T-helper 2 cell treated with Interferon-gamma antibody and Interleukin-4, amounts not matched to agents 5 μg/mL and 100 μg/mL, for 36 hours (primary cell): ENCODE measurements at regions not wholly inside any gene's neighbourhood (a gene's known extent, or its start where the extent isn't known, plus 50 kb on each side); places are given as distances from the start of the nearest gene placed in this dataset.

Source experiments
- DNase-seq: peaks from one replicate; pipeline ENCODE4 v3.0.0; 2021; ENCODE audit warnings: low spot score
- H3K27ac Mint-ChIP-seq: one replicate; pipeline ENCODE4 v1.8.0; 2021; ENCODE audit warnings: mild to moderate bottlenecking, mixed read lengths
- H3K27me3 Mint-ChIP-seq: one replicate; pipeline ENCODE4 v1.8.0; 2021; ENCODE audit warnings: low read depth, mixed read lengths
- H3K36me3 Mint-ChIP-seq: one replicate; pipeline ENCODE4 v1.8.0; 2021; ENCODE audit warnings: low read depth, mixed read lengths
- H3K4me1 Mint-ChIP-seq: one replicate; pipeline ENCODE4 v1.8.0; 2021; ENCODE audit warnings: low read depth, mixed read lengths
- H3K4me3 Mint-ChIP-seq: one replicate; pipeline ENCODE4 v1.8.0; 2022; ENCODE audit warnings: mild to moderate bottlenecking, moderate library complexity, mixed read lengths
- H3K9me3 Mint-ChIP-seq: one replicate; pipeline ENCODE4 v1.8.0; 2021; ENCODE audit warnings: mixed read lengths

- H3K9me3 Mint-ChIP-seq = no peaks in the 10 kb centered on the region
- no peak overlapping the region for H3K27ac Mint-ChIP-seq
- no peaks in the 10 kb centered on the region for H3K27me3 Mint-ChIP-seq
- H3K4me3 Mint-ChIP-seq = no peak overlapping the region
- no peak for DNase-seq
- no peaks in the 10 kb centered on the region for H3K36me3 Mint-ChIP-seq
- H3K4me1 Mint-ChIP-seq = no peaks in the 10 kb centered on the region
Measured at GRCh38 chr11:87429996-87430395, 392.3 kb downstream of the TMEM135 start.

- Mint-ChIP-seq H3K4me3 (no peak overlapping the region), H3K36me3 (no peaks in the 10 kb centered on the region), H3K27ac (no peak overlapping the region), H3K27me3 (no peaks in the 10 kb centered on the region), H3K4me1 (no peaks in the 10 kb centered on the region), H3K9me3 (no peaks in the 10 kb centered on the region)
- no peak for DNase-seq
Measured at GRCh38 chr11:87428266-87428665, 390.5 kb downstream of the TMEM135 start.

GRCh38 chr11:87425943-87426342 lies 388.2 kb downstream of the TMEM135 start:
- H3K36me3 Mint-ChIP-seq = no peaks in the 10 kb centered on the region
- no peaks in the 10 kb centered on the region for H3K27me3 Mint-ChIP-seq
- no peaks in the 10 kb centered on the region for H3K9me3 Mint-ChIP-seq
- no peak overlapping the region for H3K27ac Mint-ChIP-seq
- H3K4me3 Mint-ChIP-seq = no peak overlapping the region
- H3K4me1 Mint-ChIP-seq = no peaks in the 10 kb centered on the region
- no peak for DNase-seq

- Mint-ChIP-seq H3K27ac (no peak overlapping the region), H3K4me3 (no peak overlapping the region), H3K9me3 (no peaks in the 10 kb centered on the region), H3K27me3 (no peaks in the 10 kb centered on the region), H3K4me1 (no peaks in the 10 kb centered on the region), H3K36me3 (no peaks in the 10 kb centered on the region)
- DNase-seq = no peak
Measured at GRCh38 chr11:87425391-87425790, 387.7 kb downstream of the TMEM135 start.

- H3K9me3 Mint-ChIP-seq = no peaks in the 10 kb centered on the region
Measured at GRCh38 chr11:87423161-87423560, 385.4 kb downstream of the TMEM135 start.

GRCh38 chr11:87422566-87422965 lies 384.8 kb downstream of the TMEM135 start:
- Mint-ChIP-seq H3K9me3 (no peaks in the 10 kb centered on the region), H3K36me3 (no peaks in the 10 kb centered on the region), H3K27ac (no peak overlapping the region), H3K27me3 (no peaks in the 10 kb centered on the region), H3K4me3 (no peak overlapping the region), H3K4me1 (no peaks in the 10 kb centered on the region)
- no peak for DNase-seq

More at GRCh38 chr11:87423161-87423560, 385.4 kb downstream of the TMEM135 start:
- Mint-ChIP-seq H3K36me3 (no peaks in the 10 kb centered on the region), H3K27me3 (no peaks in the 10 kb centered on the region), H3K27ac (no peak overlapping the region), H3K4me1 (no peaks in the 10 kb centered on the region), H3K4me3 (no peak overlapping the region)
- DNase-seq = no peak

GRCh38 chr11:87421422-87421821 lies 383.7 kb downstream of the TMEM135 start:
- Mint-ChIP-seq H3K27ac (no peak overlapping the region), H3K27me3 (no peaks in the 10 kb centered on the region), H3K9me3 (no peaks in the 10 kb centered on the region), H3K4me1 (no peaks in the 10 kb centered on the region), H3K4me3 (no peak overlapping the region), H3K36me3 (no peaks in the 10 kb centered on the region)
- no peak for DNase-seq

- no peak for DNase-seq
- H3K9me3 Mint-ChIP-seq = no peaks in the 10 kb centered on the region
- H3K27me3 Mint-ChIP-seq = no peaks in the 10 kb centered on the region
- H3K4me1 Mint-ChIP-seq = no peaks in the 10 kb centered on the region
- no peak overlapping the region for H3K27ac Mint-ChIP-seq
- no peak overlapping the region for H3K4me3 Mint-ChIP-seq
- H3K36me3 Mint-ChIP-seq = no peaks in the 10 kb centered on the region
Measured at GRCh38 chr11:87417951-87418350, 380.2 kb downstream of the TMEM135 start.

- no peaks in the 10 kb centered on the region for H3K9me3 Mint-ChIP-seq
- no peak overlapping the region for H3K4me3 Mint-ChIP-seq
- H3K4me1 Mint-ChIP-seq = no peaks in the 10 kb centered on the region
- H3K27ac Mint-ChIP-seq = no peak overlapping the region
- H3K27me3 Mint-ChIP-seq = no peaks in the 10 kb centered on the region
- no peaks in the 10 kb centered on the region for H3K36me3 Mint-ChIP-seq
- DNase-seq = no peak
Measured at GRCh38 chr11:87405843-87406242, 368.1 kb downstream of the TMEM135 start.

GRCh38 chr11:87405356-87405755 lies 367.6 kb downstream of the TMEM135 start:
- Mint-ChIP-seq H3K9me3 (no peaks in the 10 kb centered on the region), H3K4me3 (no peak overlapping the region), H3K4me1 (no peaks in the 10 kb centered on the region), H3K27ac (no peak overlapping the region), H3K36me3 (no peaks in the 10 kb centered on the region), H3K27me3 (no peaks in the 10 kb centered on the region)
- no peak for DNase-seq

GRCh38 chr11:87401653-87402052 lies 363.9 kb downstream of the TMEM135 start:
- H3K4me1 Mint-ChIP-seq = no peaks in the 10 kb centered on the region
- peaks cover 3% of the 10 kb centered on the region for H3K27me3 Mint-ChIP-seq
- no peak overlapping the region for H3K27ac Mint-ChIP-seq
- no peak overlapping the region for H3K4me3 Mint-ChIP-seq
- H3K9me3 Mint-ChIP-seq = no peaks in the 10 kb centered on the region
- no peak for DNase-seq
- H3K36me3 Mint-ChIP-seq = no peaks in the 10 kb centered on the region

- Mint-ChIP-seq H3K27me3 (peaks cover 6% of the 10 kb centered on the region), H3K9me3 (no peaks in the 10 kb centered on the region), H3K36me3 (no peaks in the 10 kb centered on the region), H3K4me1 (no peaks in the 10 kb centered on the region), H3K4me3 (no peak overlapping the region), H3K27ac (no peak overlapping the region)
- DNase-seq = no peak
Measured at GRCh38 chr11:87399341-87399740, 361.6 kb downstream of the TMEM135 start.

- Mint-ChIP-seq H3K4me3 (no peak overlapping the region), H3K36me3 (no peaks in the 10 kb centered on the region), H3K27ac (no peak overlapping the region), H3K9me3 (no peaks in the 10 kb centered on the region), H3K4me1 (no peaks in the 10 kb centered on the region), H3K27me3 (peaks cover 6% of the 10 kb centered on the region)
- no peak for DNase-seq
Measured at GRCh38 chr11:87398931-87399330, 361.2 kb downstream of the TMEM135 start.

GRCh38 chr11:87397011-87397865 lies 359.5 kb downstream of the TMEM135 start:
- Mint-ChIP-seq H3K36me3 (no peaks in the 10 kb centered on the region), H3K27me3 (peaks cover 6% of the 10 kb centered on the region), H3K4me1 (no peaks in the 10 kb centered on the region), H3K4me3 (no peak overlapping the region), H3K9me3 (no peaks in the 10 kb centered on the region), H3K27ac (no peak overlapping the region)
- DNase-seq = no peak

GRCh38 chr11:87394924-87395323 lies 357.2 kb downstream of the TMEM135 start:
- H3K36me3 Mint-ChIP-seq = no peaks in the 10 kb centered on the region
- H3K27ac Mint-ChIP-seq = no peak overlapping the region
- no peak for DNase-seq
- H3K4me1 Mint-ChIP-seq = no peaks in the 10 kb centered on the region
- H3K4me3 Mint-ChIP-seq = no peak overlapping the region
- H3K27me3 Mint-ChIP-seq = peaks cover 10% of the 10 kb centered on the region
- no peaks in the 10 kb centered on the region for H3K9me3 Mint-ChIP-seq
